HPDE6-E6E7 (cell line): ENCODE measurements at regions not wholly inside any gene's neighbourhood (a gene's known extent, or its start where the extent isn't known, plus 50 kb on each side); places are given as distances from the start of the nearest gene placed in this dataset.

Experiments
- DNase-seq: peaks from one replicate; pipeline ENCODE4 v3.0.0; 2011; ENCODE audit warnings: missing footprints; ENCODE audit errors: extremely low spot score

DNA sequence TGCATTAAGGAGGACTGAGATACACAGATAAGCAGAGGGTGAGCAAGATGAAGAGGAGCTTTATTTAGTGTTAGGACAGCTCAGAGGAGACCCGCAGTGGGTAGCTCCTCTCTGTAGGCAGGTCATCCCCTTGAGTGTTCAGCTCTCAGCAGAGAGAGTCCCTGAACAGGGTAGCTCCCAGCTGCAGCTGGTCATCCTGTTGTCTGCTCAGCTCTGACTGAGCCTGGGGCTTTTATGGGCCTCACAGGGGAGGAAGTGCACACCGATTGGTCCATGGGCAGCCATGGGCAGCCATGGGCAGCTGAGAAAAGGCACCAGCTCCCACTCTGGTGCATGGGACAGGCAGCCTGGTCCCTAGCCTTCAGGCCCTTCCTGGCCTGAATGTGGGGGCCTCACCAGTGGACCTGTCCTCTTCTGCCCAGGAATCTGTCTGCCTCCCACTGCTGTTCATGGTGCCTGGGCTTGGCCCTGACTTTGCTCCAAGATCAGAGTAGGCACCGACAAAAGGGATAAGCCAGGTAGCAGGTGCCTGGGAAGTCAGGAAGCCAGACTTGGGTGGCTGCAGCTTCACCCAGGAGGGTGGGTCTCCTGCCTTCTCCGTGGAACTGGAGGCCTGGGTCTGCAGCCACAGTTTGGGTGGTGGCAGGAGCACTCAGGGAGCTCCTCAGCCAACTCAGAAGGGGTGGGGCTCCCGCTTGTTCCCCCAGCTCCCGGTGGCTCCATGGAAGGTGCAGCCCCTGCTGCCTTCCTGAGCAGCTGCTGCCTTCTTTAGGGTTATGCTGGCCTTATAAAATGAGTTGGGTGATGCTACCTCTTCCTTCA lies 54.7 kb downstream of the MYEOV start:
- no peak for DNase-seq

DNA sequence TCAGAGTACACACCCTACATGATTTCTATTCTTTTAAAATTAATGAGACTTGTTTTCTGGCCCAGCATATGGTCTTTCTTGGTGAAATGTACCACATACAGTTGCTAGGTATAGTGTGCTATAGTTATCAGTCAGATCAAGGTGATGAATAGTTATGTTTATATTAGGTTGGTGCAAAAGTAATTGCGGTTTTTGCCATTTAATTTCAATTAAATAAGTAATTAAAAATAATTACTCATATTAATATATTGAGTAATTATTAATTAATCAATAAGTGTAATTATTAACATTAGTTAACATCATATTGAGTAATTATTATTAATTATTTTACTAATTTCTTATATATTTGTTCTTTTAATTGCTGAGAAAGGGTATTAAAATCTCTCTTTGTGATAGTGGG lies 56.1 kb downstream of the MYEOV start:
- no peak for DNase-seq

GRCh38 chr11:69350596-69350995 lies 56.6 kb downstream of the MYEOV start:
- no peak for DNase-seq

DNA sequence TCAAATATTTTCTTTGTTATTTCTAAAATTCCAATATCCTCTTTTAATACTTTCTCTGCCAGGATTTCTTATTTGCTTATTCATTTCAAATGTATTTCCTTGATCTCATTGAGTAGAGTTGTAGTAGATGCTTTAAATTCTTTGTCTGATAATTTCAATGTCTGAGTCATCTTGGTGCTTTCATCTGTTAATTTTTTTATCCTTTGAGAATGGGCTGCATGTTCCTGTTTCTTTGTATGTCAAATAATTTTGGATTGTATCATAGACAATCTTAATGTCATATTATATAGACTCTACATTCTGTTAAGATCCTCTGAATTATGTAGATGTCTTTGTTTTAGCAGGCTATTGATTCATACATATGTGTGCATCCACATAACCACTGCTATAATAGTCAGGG lies 57.5 kb downstream of the MYEOV start:
- DNase-seq: no peak

DNA sequence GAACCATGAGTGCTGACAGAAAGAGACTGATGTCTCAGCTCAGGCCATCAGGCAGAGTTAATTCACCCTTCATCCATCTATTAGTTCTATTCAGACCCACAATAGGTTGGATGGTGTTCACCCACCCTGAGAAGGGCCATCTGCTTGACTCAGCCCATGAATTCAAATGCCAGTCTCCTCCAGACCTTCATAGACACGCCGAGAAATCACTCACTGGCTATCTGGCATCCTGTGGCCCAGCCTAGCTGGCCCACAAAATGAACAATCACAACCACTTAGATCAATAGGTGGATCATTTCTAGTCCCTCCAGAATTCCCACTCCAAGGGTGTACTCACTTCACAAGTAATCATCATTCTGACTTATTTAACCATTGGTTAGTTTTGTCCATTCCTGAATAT lies 58.2 kb downstream of the MYEOV start:
- DNase-seq: no peak

- DNase-seq: peak; percentile 80
Observed at GRCh38 chr11:69352715-69353319, 58.9 kb downstream of the MYEOV start.

DNA sequence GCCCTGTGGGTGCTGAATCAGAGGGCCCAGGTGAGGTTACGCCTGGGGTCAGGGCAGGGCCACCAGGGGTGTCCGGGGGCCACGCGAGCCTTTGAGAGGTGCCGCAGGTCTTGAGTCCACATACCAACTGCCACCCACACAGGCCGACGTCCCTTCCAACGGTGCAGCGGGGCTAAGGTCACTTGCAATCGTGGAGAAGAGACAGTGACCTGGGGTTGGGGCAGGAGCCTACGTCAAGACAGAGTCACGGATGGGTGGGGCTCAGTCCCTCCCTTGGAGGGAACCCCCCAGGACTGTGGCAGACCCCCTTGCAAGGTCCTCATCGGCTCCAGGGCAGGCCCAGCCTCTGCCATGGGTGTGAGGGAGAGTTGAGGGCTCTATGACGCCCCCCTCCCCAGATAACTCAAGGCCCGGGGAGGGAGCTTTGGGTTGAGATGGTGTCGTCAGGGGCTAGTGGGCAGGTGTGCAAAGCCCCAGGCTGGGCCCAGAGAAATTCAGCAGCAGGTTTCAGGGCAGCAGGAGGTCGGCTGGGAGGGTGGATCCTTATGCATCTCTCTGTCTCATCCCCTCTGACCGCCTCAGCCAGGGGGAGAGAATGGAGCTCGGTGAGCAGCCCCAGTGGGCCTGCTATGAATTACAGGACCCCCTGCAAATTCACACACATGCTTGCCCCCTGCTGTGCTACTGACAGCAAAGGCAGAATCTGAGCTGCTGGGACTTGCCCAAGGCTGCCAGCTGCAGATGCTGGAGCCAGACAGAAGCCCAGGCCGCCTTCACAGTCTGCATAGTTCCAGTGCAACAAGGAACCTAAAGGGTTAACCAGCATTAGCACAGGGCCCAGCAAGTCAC lies 60.0 kb downstream of the MYEOV start:
- DNase-seq: no peak

DNA sequence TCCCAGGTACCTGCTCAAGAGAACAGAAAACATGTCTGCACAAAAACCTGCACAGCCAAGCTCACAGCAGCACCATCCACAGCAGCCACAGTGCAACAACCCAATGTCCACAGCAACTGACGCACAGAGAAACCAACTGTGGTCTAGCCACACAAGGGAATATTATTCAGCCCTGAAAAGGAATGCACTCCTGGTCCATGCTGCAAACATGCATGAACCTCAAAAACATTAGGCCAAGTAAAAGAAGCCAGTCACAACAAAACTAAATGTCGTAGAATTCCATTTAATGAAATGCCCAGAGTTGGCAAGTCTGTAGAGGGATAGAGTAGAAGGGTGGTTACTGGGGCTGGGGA lies 60.6 kb downstream of the MYEOV start:
- DNase-seq: no peak

DNA sequence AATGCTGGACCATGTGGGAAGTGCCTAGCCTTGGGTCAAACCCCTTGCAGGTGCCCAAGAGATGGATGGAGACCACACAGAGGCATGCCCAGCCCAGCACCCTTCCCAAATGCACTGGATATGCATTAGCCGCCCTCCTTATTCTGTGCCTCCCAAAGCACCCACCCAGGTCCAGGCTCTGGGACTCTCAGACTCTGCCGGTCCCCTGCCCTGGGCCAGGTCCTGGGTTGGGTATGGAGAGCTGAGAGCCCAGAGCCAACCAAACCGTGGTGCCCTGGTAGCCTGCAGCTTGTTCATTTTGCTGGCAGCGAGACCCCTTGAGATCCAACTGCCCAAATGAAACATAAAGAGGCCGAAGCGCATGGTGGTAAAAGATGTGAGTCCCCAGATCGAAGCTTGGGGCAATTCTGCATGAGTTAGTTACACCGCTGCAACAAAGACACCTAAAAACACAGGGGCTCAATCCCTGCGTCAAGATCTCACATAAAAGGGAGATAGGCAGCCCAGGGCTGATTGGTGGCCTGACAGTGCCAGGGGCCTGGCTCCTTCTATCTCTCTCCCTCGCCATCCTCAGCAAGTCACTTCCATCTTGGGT lies 61.5 kb downstream of the MYEOV start:
- DNase-seq: no peak

DNA sequence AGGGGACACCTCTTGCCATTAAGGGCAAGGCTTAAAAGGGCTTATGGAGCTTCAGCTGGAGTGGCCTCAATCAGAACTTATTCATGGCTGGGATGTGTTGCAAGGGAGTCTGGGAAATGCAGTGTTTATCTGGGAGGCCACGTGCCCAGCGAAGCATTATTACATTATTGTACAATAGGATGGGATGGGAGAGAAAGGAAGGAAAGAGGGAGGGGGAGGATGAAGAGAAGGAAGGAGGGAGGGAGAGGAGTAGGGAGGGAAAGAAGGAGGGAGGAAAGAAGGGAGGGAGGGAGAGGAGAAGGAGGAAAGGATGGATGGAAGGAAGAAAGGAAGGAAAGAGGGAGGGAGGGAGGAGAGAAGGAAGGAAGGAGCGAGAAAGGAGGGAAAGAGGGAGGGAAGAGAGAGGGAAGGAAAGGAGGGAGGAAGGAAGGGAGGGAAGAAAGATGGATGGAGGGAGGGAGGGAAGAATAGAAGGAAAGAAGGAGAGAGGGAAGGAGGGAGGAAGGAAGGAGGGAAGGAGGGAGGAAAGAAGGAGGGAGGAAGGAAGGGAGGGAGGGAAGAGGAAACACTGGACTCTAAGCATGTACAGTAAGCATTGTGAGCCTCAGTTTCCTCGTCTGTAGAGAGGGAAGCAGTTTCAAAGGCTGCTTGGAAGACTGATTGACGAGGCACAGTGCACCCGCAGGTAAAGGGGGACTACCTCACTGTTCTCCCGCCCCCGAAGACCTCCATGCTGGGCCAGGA lies 62.2 kb downstream of the MYEOV start:
- DNase-seq: no peak

GRCh38 chr11:69356703-69357457 lies 62.9 kb downstream of the MYEOV start:
- DNase-seq: no peak

- DNase-seq: no peak
Observed at GRCh38 chr11:69357458-69358397, 63.8 kb downstream of the MYEOV start.

DNA sequence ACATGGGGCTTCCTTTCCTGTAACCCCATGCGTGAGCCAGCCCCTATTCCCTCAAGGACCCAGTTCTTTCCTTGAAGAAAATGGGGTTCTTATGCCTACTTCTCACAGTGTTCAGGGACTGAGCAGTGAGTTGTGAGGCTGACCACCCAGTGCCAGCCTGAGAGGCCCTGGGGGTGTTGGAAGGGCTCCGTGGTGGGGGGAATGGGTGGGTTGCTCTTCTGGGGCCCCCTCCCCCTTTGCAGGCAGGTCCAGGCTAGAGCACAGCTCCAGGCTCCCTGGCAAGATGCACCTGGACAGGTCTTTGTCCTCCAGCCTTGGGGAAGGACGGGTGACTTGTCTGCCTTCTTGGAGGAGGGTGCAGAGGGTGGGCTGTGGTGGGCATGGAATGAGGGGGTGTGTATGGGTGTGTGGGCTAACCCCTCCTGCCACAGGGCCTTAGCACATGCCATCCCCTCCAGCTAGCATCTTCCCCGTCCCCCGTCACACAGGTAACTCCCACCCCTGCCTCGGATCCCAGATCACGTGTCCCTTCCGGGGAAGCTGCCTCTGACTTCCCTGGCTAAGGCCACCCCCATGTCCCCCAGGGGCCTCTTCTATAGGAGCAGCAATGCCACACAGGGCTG lies 64.6 kb downstream of the MYEOV start:
- no peak for DNase-seq

GRCh38 chr11:69359735-69360480 lies 66.0 kb downstream of the MYEOV start:
- DNase-seq: no peak

GRCh38 chr11:69360606-69361005 lies 66.7 kb downstream of the MYEOV start:
- DNase-seq: no peak

DNA sequence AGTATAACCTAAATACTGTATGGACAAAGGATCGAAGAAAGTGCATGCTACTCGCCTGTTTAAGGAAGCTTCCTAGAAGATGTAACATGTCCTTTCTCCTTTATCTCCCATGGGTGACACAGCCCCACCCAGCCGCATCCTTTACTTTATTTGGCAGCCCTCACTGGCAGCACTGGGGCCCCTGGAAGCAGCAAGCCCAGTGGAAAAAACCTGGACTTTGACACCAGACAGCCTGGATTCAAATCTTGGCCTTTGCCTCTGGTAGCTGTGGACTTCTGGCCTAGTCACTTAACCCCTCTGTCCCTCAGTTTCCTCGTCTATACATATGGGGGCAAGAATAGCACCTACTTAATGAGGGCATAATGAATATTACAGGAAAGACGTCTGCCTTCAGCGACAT lies 67.1 kb downstream of the MYEOV start:
- DNase-seq: no peak

DNA sequence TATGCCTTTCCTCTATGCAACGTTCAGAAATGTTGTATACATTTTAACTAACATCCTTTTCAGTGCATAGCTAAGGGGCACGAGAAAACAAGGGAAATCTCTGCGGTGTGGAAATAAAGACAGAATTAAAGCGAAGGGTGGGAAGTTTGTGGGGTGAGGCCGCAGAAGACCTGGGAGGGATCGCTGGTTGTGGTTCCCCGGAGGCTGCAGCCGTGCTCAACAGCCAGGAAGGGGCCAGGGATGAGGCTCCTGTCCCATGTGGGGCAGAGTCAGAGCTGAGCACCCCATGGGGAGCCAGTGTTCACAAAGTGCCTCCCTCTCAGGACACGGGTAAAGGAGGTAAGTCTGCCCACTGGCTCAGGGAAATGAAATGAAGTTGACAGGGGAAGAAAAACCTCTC lies 67.5 kb downstream of the MYEOV start:
- no peak for DNase-seq

GRCh38 chr11:69362315-69362714 lies 68.4 kb downstream of the MYEOV start:
- no peak for DNase-seq

- no peak for DNase-seq
Observed at GRCh38 chr11:69364921-69365320, 71.0 kb downstream of the MYEOV start.
